GM10248 (cell line): ENCODE measurements at regions not wholly inside any gene's neighbourhood (a gene's known extent, or its start where the extent isn't known, plus 50 kb on each side); places are given as distances from the start of the nearest gene placed in this dataset.

Source experiments
- CTCF ChIA-PET: fragments of 300-600 bp; sonication (Branson Sonifier 250); formaldehyde crosslinking; extraction: SDS; loops from one replicate; lab custom pipeline; 2021; ENCODE audit warnings: antibody characterized with exemption; lab: Yijun Ruan, JAX
- POLR2A ChIA-PET: fragments of 350-650 bp; sonication (Branson Sonifier 250); formaldehyde crosslinking; extraction: SDS; loops from one replicate; lab custom pipeline; 2020; ENCODE audit warnings: antibody characterized with exemption; lab: Yijun Ruan, JAX
- DNase-seq: peaks from one replicate; pipeline ENCODE4 v3.0.0; 2012; ENCODE audit errors: extremely low spot score
- CTCF ChIP-seq: IDR thresholded peaks from 2 replicates; pipeline ENCODE4 v1.5.1; 2012; ENCODE audit warnings: mild to moderate bottlenecking, low read depth; ENCODE audit errors: extremely low read depth, missing control alignments, control extremely low read depth

- no peak for TF ChIP-seq CTCF
- ChIA-PET POLR2A (no interaction called here), CTCF (no interaction called here)
- DNase-seq: no peak
These were observed 582.8 kb downstream of the TCERG1L start for GRCh38 chr10:130728531-130729215.

- CTCF ChIA-PET: no interaction called here
- POLR2A ChIA-PET: no interaction called here
- DNase-seq: no peak
- TF ChIP-seq CTCF: no peak
These were observed 581.6 kb downstream of the TCERG1L start for GRCh38 chr10:130729876-130730275.

GRCh38 chr10:130737186-130737585, 574.3 kb downstream of the TCERG1L start:
- DNase-seq: no peak
- no peak for TF ChIP-seq CTCF
- POLR2A ChIA-PET: no interaction called here
- CTCF ChIA-PET: no interaction called here

- TF ChIP-seq CTCF: no peak
- DNase-seq: no peak
- CTCF ChIA-PET: no interaction called here
- POLR2A ChIA-PET: no interaction called here
These were observed 573.9 kb downstream of the TCERG1L start for GRCh38 chr10:130737621-130738020.

GRCh38 chr10:130739016-130739756, 572.3 kb downstream of the TCERG1L start:
- DNase-seq: no peak
- TF ChIP-seq CTCF: no peak
- ChIA-PET POLR2A (no interaction called here), CTCF (no interaction called here)

- no peak for TF ChIP-seq CTCF
- no peak for DNase-seq
- ChIA-PET POLR2A (no interaction called here), CTCF (no interaction called here)
These were observed 571.8 kb downstream of the TCERG1L start for GRCh38 chr10:130739757-130740145.
